A673 (cell line): ENCODE measurements at regions not wholly inside any gene's neighbourhood (a gene's known extent, or its start where the extent isn't known, plus 50 kb on each side); places are given as distances from the start of the nearest gene placed in this dataset.

ENCODE experiments used
- BruUV-seq: library from RNA; stranded (reverse); fragments of 400-500 nt; replicated peaks from 2 replicates; lab custom pipeline; 2021; lab: Mats Ljungman, UMichigan
- CTCF ChIA-PET: fragments of 300-600 bp; sonication (Branson Sonifier 250); formaldehyde crosslinking; loops from one replicate; lab custom pipeline; 2022; ENCODE audit warnings: antibody characterized with exemption; lab: Charles Lee
- POLR2A ChIA-PET: fragments of 300-600 bp; sonication (Branson Sonifier 250); formaldehyde crosslinking; loops from one replicate; lab custom pipeline; 2022; ENCODE audit warnings: antibody characterized with exemption; ENCODE audit not compliant: low non-redundant PET; lab: Charles Lee
- DNase-seq: peaks from one replicate; pipeline ENCODE4 v3.0.0-alpha.2; 2015; ENCODE audit warnings: low spot score
- H3K27ac ChIP-seq: fragments of 200-600 bp; sonication (generic); 2 replicates; pipeline ENCODE4 v1.5.1; 2016; ENCODE audit warnings: mixed run types, low read depth, mild to moderate bottlenecking, mixed read lengths, antibody characterized with exemption, low read length; ENCODE audit not compliant: poor library complexity, severe bottlenecking
- H3K27me3 ChIP-seq: fragments of 200-600 bp; sonication (generic); replicated peaks from 2 replicates; pipeline ENCODE4 v1.6.1; 2017; ENCODE audit warnings: mixed run types, low read depth, mild to moderate bottlenecking, mixed read lengths, antibody characterized with exemption, low read length; ENCODE audit not compliant: insufficient read depth, poor library complexity
- H3K36me3 ChIP-seq: fragments of 200-600 bp; sonication (generic); 2 replicates; pipeline ENCODE4 v1.6.1; 2016; ENCODE audit warnings: mixed run types, mild to moderate bottlenecking, mixed read lengths, antibody characterized with exemption, low read length; ENCODE audit not compliant: insufficient read depth, poor library complexity, severe bottlenecking
- H3K4me1 ChIP-seq: fragments of 200-600 bp; sonication (generic); 2 replicates; pipeline ENCODE4 v1.6.1; 2017; ENCODE audit warnings: mixed run types, mild to moderate bottlenecking, mixed read lengths, antibody characterized with exemption, low read length; ENCODE audit not compliant: insufficient read depth, poor library complexity, severe bottlenecking
- H3K4me3 ChIP-seq: fragments of 200-600 bp; sonication (generic); 2 replicates; pipeline ENCODE4 v1.5.1; 2016; ENCODE audit warnings: low read depth, mixed run types, mild to moderate bottlenecking, mixed read lengths, low read length; ENCODE audit not compliant: poor library complexity, severe bottlenecking
- H3K9me3 ChIP-seq: fragments of 200-600 bp; sonication (generic); 2 replicates; pipeline ENCODE4 v1.6.1; 2016; ENCODE audit warnings: mixed run types, low read depth, mild to moderate bottlenecking, mixed read lengths, antibody characterized with exemption, low read length; ENCODE audit not compliant: poor library complexity, severe bottlenecking
- CTCF ChIP-seq: fragments of 300-800, 200-600 bp; sonication (generic); conservative IDR thresholded peaks from 2 replicates; pipeline ENCODE4 v1.5.1; 2017; ENCODE audit warnings: low read depth, mild to moderate bottlenecking, antibody characterized with exemption, low read length, moderate library complexity, mixed read lengths
- EZH2 ChIP-seq: fragments of 200-600 bp; sonication (generic); IDR thresholded peaks from 2 replicates; pipeline ENCODE4 v1.6.1; 2017; ENCODE audit warnings: borderline replicate concordance, low read depth, mild to moderate bottlenecking, mixed read lengths, antibody characterized with exemption, low read length; ENCODE audit not compliant: poor library complexity, severe bottlenecking
- intact Hi-C: fragments of 100-400 bp; cut with micrococcal nuclease; formaldehyde crosslinking; loops from one replicate; pipeline ENCODE4 v1.10.0; 2022; ENCODE audit not compliant: unreplicated experiment

DNA sequence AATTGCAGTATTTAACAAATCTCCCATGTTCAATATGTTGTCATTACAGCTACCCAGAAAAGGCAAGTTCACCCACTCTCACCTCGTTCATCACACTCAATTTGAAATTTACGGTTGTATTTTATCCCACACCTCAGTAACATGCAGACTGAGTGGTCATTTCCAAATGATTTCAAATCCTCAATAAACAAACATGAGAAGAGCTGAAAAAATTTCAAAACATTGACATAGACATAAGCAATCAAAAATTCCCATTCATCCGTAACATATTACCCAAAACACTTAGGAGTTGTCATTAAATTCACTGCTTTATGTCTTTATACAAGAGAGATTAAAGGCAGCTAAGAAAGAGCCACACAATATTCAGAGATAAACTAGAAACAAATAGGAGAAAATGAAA, 61.7 kb upstream of the NEBL start:
- CTCF ChIA-PET: no interaction called here
- Histone ChIP-seq H3K36me3 (no peaks in the 10 kb centered on the region), H3K4me3 (no peak overlapping the region), H3K9me3 (no peaks in the 10 kb centered on the region), H3K4me1 (peaks cover 7% of the 10 kb centered on the region), H3K27ac (no peak overlapping the region), H3K27me3 (no peaks in the 10 kb centered on the region)
- TF ChIP-seq EZH2 (no peak), CTCF (no peak)
- intact Hi-C loops: no loop called here
- DNase-seq: no peak
- BruUV-seq: no TSS peak
- POLR2A ChIA-PET: no interaction called here

- no TSS peak for BruUV-seq
Observed at GRCh38 chr10:20958225-20958624, 61.1 kb upstream of the NEBL start.

GRCh38 chr10:20957744-20958143, 60.6 kb upstream of the NEBL start:
- Histone ChIP-seq H3K9me3 (no peaks in the 10 kb centered on the region), H3K27me3 (no peaks in the 10 kb centered on the region), H3K27ac (no peak overlapping the region), H3K4me1 (peaks cover 7% of the 10 kb centered on the region), H3K36me3 (no peaks in the 10 kb centered on the region), H3K4me3 (no peak overlapping the region)
- BruUV-seq: no TSS peak
- ChIA-PET POLR2A (no interaction called here), CTCF (no interaction called here)
- TF ChIP-seq EZH2 (no peak), CTCF (no peak)
- no peak for DNase-seq
- intact Hi-C loops: no loop called here

More at GRCh38 chr10:20958225-20958624, 61.1 kb upstream of the NEBL start:
- ChIA-PET POLR2A (no interaction called here), CTCF (no interaction called here)
- H3K9me3 ChIP-seq: no peaks in the 10 kb centered on the region
- no peak overlapping the region for H3K27ac ChIP-seq
- no peak for DNase-seq
- no peaks in the 10 kb centered on the region for H3K27me3 ChIP-seq
- intact Hi-C loops: no loop called here
- no peak overlapping the region for H3K4me3 ChIP-seq
- no peaks in the 10 kb centered on the region for H3K36me3 ChIP-seq
- peaks cover 7% of the 10 kb centered on the region for H3K4me1 ChIP-seq
- TF ChIP-seq EZH2 (no peak), CTCF (no peak)
